ENCODE measurements at regions not wholly inside any gene's neighbourhood (a gene's known extent, or its start where the extent isn't known, plus 50 kb on each side); places are given as distances from the start of the nearest gene placed in this dataset.

- H3K4me3 Mint-ChIP-seq: no peak overlapping the region
- intact Hi-C loops (cut with micrococcal nuclease): no loop called here
- ATAC-seq (ENCODE audit: low read depth): no peak
These were observed 633.4 kb upstream of the EPHA7 start for GRCh38 chr6:94052749-94053148.

GRCh38 chr6:94050515-94050914 lies 631.2 kb upstream of the EPHA7 start:
- H4K20me1 ChIP-seq (ENCODE audit: control insufficient read depth, insufficient read depth, low read length, poor library complexity, severe bottlenecking): no peaks in the 10 kb centered on the region
- H3K4me1 ChIP-seq (ENCODE audit: control insufficient read depth in 2 of 2, insufficient read depth in 2 of 2, low read length in 2 of 2): no peaks in the 10 kb centered on the region
- H3K27me3 Mint-ChIP-seq: no peaks in the 10 kb centered on the region
- DNase-seq: no peak
- H3K9me3 ChIP-seq (ENCODE audit: control extremely low read depth in 1 of 3, control insufficient read depth in 2 of 3, insufficient read depth in 1 of 3, low read length in 2 of 3): no peaks in the 10 kb centered on the region
- no peak overlapping the region for H3K9ac ChIP-seq (ENCODE audit: low read length)
- no peaks in the 10 kb centered on the region for H3K27me3 ChIP-seq (replicated peaks in 1 of 4; ENCODE audit: control extremely low read depth in 1 of 4, control insufficient read depth in 3 of 4, insufficient read depth in 4 of 4, low read length in 3 of 4)
- no peak overlapping the region for H3K4me2 ChIP-seq (replicated peaks; ENCODE audit: low read depth, low read length, poor library complexity, severe bottlenecking)
- no peaks in the 10 kb centered on the region for H3K79me2 ChIP-seq (ENCODE audit: control insufficient read depth, insufficient read depth, low read length)
- TF ChIP-seq CTCF (IDR thresholded peaks at IDR 0.05): no peak
- no peak for TF ChIP-seq EZH2 (IDR thresholded peaks at IDR 0.05; ENCODE audit: borderline replicate concordance, insufficient read depth, low read depth, low read length, poor library complexity, severe bottlenecking)
- no peak overlapping the region for H3K27ac ChIP-seq (ENCODE audit: low read length in 2 of 2)
- no peak overlapping the region for H3K4me3 ChIP-seq (ENCODE audit: control extremely low read depth in 1 of 5, extremely low read depth in 1 of 5, insufficient read depth in 1 of 5, low read depth in 2 of 5, low read length in 4 of 5)
- H3K4me1 Mint-ChIP-seq: no peaks in the 10 kb centered on the region
- intact Hi-C loops (cut with micrococcal nuclease): no loop called here
- ATAC-seq (ENCODE audit: low read depth): no peak
- ChIA-PET POLR2A (no interaction called here), CTCF (no interaction called here)
- no peak overlapping the region for H2AFZ ChIP-seq (ENCODE audit: insufficient read depth, low read depth, low read length, poor library complexity, severe bottlenecking)
- H3K27ac Mint-ChIP-seq: no peak overlapping the region
- H3K4me3 Mint-ChIP-seq: no peak overlapping the region
- H3K36me3 ChIP-seq (replicated peaks in 1 of 2; ENCODE audit: control extremely low read depth in 1 of 2, control insufficient read depth in 1 of 2, extremely low read depth in 1 of 2, insufficient read depth in 2 of 2, low read length in 1 of 2): no peaks in the 10 kb centered on the region
- H3K9me3 Mint-ChIP-seq (ENCODE audit: insufficient read depth): no peaks in the 10 kb centered on the region
- WGBS (ENCODE audit: insufficient coverage): no CpG with 5 or more reads among the region's 3 CpGs

More at GRCh38 chr6:94052749-94053148, 633.4 kb upstream of the EPHA7 start:
- Histone ChIP-seq H3K79me2 (ENCODE audit: control insufficient read depth, insufficient read depth, low read length) (no peaks in the 10 kb centered on the region), H3K4me2 (replicated peaks; ENCODE audit: low read depth, low read length, poor library complexity, severe bottlenecking) (no peak overlapping the region), H3K36me3 (replicated peaks in 1 of 2; ENCODE audit: control extremely low read depth in 1 of 2, control insufficient read depth in 1 of 2, extremely low read depth in 1 of 2, insufficient read depth in 2 of 2, low read length in 1 of 2) (no peaks in the 10 kb centered on the region), H3K27ac (ENCODE audit: low read length in 2 of 2) (no peak overlapping the region), H3K9me3 (ENCODE audit: control extremely low read depth in 1 of 3, control insufficient read depth in 2 of 3, insufficient read depth in 1 of 3, low read length in 2 of 3) (no peaks in the 10 kb centered on the region), H3K27me3 (replicated peaks in 1 of 4; ENCODE audit: control extremely low read depth in 1 of 4, control insufficient read depth in 3 of 4, insufficient read depth in 4 of 4, low read length in 3 of 4) (no peaks in the 10 kb centered on the region), H4K20me1 (ENCODE audit: control insufficient read depth, insufficient read depth, low read length, poor library complexity, severe bottlenecking) (no peaks in the 10 kb centered on the region), H3K4me1 (ENCODE audit: control insufficient read depth in 2 of 2, insufficient read depth in 2 of 2, low read length in 2 of 2) (no peaks in the 10 kb centered on the region), H3K4me3 (ENCODE audit: control extremely low read depth in 1 of 5, extremely low read depth in 1 of 5, insufficient read depth in 1 of 5, low read depth in 2 of 5, low read length in 4 of 5) (no peak overlapping the region), H3K9ac (ENCODE audit: low read length) (no peak overlapping the region), H2AFZ (ENCODE audit: insufficient read depth, low read depth, low read length, poor library complexity, severe bottlenecking) (no peak overlapping the region)
- DNase-seq: no peak
- WGBS (ENCODE audit: insufficient coverage): no CpG with 5 or more reads among the region's 1 CpG
- ChIA-PET CTCF (no interaction called here), POLR2A (no interaction called here)
- Mint-ChIP-seq H3K4me1 (no peaks in the 10 kb centered on the region), H3K27me3 (no peaks in the 10 kb centered on the region), H3K9me3 (ENCODE audit: insufficient read depth) (no peaks in the 10 kb centered on the region), H3K27ac (no peak overlapping the region)
- TF ChIP-seq CTCF (IDR thresholded peaks at IDR 0.05) (no peak), EZH2 (IDR thresholded peaks at IDR 0.05; ENCODE audit: borderline replicate concordance, insufficient read depth, low read depth, low read length, poor library complexity, severe bottlenecking) (no peak)

All from B cell (primary cell).